ENCODE measurements at regions not wholly inside any gene's neighbourhood (a gene's known extent, or its start where the extent isn't known, plus 50 kb on each side); places are given as distances from the start of the nearest gene placed in this dataset.

DNA sequence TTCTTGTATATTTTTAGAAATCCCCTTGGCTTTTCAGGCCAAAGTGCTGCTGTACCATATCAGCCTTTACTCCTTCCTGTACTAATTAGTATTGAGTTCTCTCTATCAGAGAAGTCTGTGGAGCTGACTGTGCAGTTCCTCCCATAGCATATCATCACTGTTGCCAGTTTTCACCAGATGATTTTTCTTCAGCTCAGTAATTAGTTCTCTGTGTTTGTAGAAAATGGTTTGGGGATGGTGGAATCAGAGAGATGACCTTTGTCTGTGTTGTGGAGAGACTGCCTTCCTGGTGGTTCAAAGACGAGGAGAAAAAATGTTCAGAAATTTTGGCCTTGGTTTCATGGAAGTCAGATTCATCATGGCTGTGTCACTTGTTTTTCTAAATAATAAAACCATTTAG, 227.5 kb upstream of the ACTBL2 start:
- no peak for TF ChIP-seq POLR2A (IDR thresholded peaks at IDR 0.05)
- TF ChIP-seq, protein P1, sequence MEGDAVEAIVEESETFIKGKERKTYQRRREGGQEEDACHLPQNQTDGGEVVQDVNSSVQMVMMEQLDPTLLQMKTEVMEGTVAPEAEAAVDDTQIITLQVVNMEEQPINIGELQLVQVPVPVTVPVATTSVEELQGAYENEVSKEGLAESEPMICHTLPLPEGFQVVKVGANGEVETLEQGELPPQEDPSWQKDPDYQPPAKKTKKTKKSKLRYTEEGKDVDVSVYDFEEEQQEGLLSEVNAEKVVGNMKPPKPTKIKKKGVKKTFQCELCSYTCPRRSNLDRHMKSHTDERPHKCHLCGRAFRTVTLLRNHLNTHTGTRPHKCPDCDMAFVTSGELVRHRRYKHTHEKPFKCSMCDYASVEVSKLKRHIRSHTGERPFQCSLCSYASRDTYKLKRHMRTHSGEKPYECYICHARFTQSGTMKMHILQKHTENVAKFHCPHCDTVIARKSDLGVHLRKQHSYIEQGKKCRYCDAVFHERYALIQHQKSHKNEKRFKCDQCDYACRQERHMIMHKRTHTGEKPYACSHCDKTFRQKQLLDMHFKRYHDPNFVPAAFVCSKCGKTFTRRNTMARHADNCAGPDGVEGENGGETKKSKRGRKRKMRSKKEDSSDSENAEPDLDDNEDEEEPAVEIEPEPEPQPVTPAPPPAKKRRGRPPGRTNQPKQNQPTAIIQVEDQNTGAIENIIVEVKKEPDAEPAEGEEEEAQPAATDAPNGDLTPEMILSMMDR (IDR thresholded peaks at IDR 0.05 in 4 of 5, conservative IDR thresholded peaks at IDR 0.05 in 1 of 5) = no peak
